ENCODE measurements at regions not wholly inside any gene's neighbourhood (a gene's known extent, or its start where the extent isn't known, plus 50 kb on each side); places are given as distances from the start of the nearest gene placed in this dataset.

DNA sequence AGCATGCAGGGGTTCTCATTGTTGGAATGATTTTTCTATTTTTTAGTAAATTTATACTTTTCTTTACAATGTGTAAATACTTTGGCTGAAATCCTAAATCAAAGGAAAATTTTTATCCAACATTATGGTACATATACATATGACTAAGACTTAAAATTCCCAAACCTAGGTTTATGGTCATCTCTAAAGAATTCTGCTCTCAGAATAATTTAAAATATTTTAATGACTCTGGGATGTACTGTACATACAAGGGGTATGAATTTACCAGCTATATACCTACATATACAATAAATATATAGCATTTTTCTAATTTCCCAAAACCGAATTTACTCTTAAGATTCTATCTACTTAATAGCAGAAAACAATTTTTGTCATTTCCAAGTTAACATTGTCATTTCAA, 137.9 kb upstream of the POU1F1 start:
- DNase-seq (ENCODE audit: low read depth), result no peak

DNA sequence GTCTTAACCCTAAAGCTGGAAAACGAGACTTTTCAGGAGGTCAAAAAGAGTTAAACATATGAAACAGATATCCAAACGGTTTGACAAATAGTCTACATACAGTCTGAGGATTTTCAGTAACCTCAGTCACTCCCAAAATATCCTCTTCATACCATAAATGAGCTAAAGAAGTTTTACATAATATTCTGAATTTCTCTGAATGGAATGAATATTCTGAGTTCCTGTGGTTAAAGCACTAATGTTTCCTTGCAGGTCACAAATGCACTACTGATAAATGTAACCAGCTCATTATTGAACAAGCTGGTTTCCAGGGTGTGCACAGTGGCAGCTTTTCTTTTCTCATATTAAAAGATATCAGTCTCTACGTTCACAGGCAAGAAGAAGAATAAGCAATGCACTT, 137.4 kb upstream of the POU1F1 start:
- no peak for DNase-seq (ENCODE audit: low read depth)

DNA sequence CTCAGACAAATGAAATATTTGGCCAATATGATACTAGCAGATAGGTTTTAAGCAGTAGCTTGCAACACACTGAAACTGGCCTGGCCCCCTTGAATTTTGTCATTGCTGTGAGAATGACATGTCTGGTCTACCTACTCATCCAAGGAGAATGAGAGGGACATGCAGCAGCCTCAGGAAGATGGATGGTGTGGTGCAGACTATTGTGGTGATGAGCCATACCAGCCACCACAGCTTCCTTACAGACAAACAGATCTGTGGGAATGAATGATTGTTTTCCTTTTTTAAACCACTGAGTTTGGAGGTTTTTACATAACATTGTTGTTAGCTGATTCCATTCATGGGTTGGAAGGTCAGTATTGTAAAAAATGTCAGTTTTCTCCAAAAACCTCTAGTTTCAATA, 133.7 kb upstream of the POU1F1 start:
- DNase-seq (ENCODE audit: low read depth), result no peak

DNA sequence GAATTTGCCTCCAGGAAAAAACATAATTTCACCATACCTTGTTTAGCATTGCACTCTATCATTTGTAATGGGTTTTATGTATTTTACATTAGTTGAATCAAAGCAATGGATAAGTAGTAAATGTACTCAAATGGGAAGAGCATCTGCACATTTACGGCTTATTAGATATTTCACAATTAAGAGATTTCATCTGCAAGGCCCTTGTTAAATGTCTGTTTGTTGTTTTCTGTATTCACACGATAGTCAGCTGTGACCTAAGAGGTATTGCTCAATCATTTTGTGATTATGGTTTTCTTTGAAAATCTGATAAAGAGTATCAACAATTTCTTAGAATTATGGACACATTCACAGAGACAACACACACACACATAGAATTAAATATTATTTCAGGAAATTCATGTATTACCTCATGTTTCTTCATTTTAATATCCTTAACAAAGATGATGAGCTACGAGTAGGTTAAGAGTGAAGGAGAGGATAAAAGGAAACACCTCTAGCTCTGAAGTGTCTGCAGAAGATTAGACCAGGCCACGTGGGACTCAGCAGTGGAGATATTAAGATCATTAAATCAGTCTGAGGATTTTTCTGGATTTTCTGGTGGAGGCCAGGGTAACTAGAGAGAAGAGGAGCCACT, 121.9 kb upstream of the POU1F1 start:
- DNase-seq (ENCODE audit: low read depth), result no peak

DNA sequence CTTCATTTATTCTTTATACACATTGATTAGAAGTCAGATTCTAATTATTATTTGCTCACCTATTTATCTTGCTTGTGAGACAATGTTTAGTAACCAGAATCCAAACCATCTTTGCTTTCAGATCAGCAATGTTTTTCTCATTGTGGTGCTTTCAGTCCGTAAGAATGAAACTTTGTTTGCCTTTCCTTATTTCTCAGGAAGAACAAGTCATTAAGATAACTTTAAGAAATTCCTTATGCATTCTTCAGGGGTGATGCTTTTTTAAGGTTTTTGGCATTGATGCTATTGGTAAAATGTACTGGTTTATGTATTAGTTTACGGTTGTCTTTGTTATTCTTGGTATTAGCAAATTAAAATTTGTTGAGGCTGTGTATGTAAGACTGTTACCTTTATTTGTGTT, 120.8 kb upstream of the POU1F1 start:
- no peak for DNase-seq (ENCODE audit: low read depth)

DNA sequence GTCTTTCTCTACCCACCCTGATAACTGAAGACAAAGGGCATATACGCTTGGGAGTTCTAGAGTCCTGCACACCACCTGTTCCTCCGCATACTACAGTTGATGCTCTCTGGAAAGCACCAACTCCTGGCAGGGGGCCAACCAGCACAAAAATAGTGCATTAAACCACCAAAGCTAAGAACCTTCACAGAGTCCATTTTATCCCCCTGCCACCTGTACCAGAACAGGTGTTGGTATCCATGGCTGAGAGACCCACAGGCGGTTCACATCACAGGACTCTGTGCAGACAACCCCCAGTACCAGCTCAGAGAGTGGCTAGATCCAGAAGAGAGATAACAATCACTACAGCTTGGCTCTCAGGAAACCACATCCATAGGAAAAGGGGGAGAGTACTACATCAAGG, 114.4 kb upstream of the POU1F1 start:
- no peak for DNase-seq (ENCODE audit: low read depth)

DNA sequence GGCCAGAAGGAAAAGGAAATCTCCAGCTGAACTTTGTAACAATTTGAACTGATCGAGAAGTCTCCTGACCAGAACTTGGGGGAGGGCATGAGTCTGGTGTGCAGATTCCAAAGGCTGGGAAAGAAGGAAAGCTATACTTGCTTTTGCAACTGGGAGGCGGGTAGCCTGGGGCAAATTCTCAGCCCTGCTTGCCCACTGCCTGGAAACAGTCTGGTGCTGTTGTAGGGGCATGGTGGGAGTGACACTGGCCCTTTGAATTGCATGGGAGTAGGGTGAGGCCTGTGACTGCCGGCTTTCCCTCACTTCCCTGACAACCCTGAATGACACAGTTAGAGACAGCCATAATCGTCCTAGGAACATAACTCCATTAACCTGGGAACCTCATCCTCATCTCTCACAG, 114.0 kb upstream of the POU1F1 start:
- no peak for DNase-seq (ENCODE audit: low read depth)

DNA sequence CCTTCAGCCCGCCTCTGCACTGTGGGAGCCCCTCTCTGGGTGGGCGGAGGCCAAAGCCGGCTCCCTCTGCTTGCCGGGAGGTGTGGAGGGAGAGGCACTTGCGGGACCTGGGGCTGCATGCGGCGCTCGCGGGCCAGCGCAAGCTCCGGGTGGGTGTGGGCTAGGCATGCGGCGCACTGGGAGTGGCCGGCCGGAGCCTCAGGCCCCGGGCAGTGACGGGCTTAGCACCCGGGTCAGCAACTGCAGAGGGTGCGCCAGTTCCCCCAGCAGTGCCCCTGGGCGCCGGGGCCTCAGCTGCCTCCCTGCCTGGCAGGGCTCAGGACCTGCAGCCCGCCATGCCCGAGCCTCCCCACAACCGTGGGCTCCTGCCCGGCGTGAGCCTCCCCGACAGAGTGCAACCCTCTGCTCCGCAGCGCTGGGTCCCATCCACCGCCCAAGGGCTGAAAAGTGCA, 98.9 kb upstream of the POU1F1 start:
- DNase-seq (ENCODE audit: low read depth), result no peak

DNA sequence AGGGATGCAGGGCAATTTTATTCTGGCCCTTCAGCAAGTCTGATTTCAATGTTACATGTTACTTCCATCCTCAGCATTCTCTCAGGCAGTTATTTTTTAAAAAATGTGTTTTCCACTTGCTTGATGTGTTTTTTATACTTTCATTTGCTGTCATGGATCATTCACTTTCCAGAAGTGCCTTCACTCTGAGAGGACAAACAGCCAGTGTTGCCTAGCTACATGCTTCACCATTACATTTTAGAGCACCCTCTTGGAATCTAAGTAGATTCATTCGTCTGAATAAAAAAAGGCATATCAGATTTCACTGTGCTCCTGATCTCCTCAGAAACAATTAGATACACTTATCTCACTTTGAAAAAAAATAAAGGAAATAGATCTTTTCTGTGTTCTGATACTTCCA, 93.6 kb upstream of the POU1F1 start:
- no peak for DNase-seq (ENCODE audit: low read depth)

DNA sequence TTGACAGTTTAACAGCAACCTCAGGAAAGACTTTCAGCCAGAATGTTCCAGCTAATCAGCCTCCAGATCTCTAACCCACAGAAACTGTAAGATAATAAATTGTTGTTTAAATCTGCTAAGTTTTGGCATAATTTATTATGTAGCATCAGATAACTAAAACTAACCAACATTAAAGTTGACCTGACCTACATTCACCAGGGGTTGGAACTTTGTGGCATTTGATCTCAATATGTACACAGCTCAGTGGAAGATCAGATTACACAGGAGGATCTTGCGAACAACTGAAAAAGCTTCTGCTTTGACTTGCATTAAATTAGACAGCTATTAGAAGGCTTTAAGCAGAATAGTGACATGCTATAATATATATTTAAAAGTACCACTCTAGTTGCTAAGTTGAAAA, 91.4 kb upstream of the POU1F1 start:
- no peak for DNase-seq (ENCODE audit: low read depth)

DNA sequence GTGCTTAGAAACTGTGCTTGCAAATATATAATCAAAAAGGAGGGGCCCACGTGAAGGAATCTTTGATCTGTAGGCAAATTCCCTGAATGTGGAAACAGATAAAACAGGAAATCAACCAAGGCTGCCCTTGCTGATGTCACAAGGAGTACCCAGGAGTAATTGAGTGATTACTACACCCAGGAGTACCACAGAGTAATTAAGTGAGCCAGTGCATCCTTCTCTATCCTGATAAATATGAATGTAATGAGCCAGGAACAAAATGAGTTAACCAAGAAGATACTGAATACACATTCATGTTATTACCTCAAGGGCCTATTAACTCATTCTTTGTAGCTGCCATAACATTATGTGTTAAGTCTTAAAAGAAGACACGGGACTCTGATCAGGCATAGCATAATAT, 87.3 kb upstream of the POU1F1 start:
- DNase-seq (ENCODE audit: low read depth), result no peak

DNA sequence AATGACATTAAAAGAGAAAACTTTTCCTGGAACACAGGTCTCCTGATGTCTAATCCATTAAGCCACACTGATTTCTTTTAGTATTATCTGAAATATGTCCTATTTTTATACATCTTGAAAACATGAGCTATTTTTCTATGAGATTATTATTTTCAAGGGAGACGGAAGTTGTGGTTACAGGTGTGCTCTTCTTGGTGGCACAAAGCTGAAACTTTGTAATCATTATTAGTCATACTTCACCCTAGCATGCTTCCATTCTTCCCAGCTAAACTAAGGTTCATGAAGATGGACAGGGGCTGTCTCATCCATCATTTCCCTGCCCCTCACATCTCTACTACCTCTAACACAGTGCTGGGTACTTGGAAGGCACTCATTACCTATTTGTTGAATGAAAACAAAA, 85.6 kb upstream of the POU1F1 start:
- no peak for DNase-seq (ENCODE audit: low read depth)

DNA sequence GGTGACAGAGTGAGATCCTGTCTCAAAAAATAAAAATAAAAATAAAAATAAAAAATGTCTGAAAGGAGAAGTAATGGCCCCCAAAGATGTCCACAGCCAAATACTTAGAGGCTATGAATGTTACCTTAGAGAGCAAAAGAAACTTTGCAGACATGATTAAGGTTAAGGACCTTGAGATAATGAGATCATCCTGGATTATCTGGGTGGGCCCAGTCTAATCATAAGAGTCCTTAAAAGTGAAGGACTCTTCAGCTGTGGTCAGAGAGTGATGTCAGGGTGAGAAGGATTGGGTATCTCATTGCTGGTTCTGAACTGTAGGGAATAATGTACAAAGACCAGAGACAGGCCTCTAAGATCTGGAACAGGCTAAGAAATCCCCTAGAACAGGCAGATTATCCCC, 84.9 kb upstream of the POU1F1 start:
- no peak for DNase-seq (ENCODE audit: low read depth)

DNA sequence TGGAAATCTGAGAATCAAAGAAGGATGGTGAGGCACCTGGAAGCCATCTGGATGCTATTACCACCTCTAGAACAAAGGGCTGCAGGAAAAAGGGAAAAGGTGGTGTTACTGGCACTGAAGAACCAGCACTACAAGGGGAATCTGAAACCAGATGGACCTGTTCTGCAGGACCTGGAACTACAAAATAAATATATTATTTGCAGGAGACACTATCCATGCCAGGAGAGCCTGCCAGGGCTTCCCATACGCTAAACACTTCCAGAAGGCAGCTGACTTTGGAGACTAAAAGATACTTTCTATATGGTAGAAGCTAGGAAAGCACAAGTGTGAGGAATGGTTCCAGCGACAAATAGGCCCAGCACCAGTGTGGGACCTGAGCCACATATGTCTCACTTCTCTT, 83.4 kb upstream of the POU1F1 start:
- no peak for DNase-seq (ENCODE audit: low read depth)

DNA sequence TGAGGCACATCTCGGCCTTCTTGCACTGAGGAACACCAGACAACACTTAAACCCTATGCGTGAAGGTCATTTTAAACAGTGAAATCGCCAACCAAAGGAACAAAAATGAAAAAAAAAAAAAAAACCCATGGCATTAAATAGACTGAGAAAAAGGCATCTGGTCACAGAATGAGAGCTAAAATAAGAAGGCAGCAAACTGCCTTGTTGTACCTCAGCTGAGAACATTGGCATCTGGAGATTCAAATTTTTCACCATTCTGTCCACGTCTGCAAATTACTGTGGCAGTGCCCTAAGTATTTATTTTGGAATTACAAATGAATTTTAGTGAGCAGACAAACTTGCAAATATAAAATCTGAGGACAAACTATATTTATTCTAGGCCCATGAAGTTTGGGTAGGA, 82.6 kb upstream of the POU1F1 start:
- no peak for DNase-seq (ENCODE audit: low read depth)

DNA sequence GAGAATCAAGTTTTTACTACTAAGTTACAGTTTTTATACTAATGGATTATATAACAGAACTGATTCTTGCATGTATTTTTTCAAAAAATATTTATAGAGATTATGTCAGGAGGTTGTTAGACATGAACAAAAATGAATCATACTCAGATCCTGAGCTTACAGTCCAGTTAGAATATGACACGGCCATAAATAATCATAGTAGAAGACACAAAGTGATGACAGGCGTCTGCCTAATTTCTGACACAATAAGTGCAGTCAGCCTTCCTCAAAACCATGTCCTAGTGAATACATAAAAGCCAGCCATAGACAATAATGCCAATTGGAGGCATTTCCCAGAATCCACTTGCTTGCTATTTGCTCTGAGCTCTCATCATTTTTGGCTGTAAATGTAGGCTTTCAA, 81.7 kb upstream of the POU1F1 start:
- DNase-seq (ENCODE audit: low read depth), result no peak

DNA sequence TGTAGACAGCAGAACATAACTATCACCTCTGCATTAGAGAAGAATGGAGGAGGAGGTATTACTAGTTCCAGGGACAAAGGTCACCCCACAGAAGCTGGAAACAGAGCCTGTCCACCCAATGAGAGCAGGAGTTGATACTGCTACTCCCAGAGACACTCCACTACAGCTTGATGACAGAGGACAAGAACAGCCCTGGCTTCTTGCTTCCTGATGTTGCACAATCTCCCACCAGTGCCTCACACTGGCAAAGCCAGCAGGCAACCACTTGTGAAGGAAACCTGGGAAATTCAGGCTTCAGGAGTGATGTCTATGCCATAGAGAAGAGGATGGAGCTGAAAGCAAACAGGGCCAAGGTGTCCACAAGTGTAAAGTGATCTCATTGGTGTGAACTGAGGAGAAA, 78.0 kb upstream of the POU1F1 start:
- DNase-seq (ENCODE audit: low read depth), result no peak

DNA sequence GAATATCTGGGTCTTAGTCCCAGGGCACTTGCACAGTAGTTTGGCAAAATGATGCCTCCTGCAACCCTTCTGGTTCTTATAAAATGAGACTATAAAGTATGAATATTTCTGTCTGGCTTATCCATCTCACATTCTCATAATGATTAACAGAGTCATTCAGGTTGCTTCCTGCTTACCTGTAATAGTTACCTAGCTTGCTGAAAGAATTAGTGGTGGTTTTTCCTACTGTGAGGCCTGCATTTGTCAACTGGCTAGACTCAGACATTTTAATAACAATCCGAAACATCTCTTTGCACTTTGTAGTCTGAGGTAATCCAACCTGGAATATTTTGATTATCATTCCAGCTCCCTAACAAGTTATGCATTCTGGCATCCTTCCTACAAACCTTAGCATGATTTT, 75.6 kb upstream of the POU1F1 start:
- DNase-seq (ENCODE audit: low read depth), result no peak

DNA sequence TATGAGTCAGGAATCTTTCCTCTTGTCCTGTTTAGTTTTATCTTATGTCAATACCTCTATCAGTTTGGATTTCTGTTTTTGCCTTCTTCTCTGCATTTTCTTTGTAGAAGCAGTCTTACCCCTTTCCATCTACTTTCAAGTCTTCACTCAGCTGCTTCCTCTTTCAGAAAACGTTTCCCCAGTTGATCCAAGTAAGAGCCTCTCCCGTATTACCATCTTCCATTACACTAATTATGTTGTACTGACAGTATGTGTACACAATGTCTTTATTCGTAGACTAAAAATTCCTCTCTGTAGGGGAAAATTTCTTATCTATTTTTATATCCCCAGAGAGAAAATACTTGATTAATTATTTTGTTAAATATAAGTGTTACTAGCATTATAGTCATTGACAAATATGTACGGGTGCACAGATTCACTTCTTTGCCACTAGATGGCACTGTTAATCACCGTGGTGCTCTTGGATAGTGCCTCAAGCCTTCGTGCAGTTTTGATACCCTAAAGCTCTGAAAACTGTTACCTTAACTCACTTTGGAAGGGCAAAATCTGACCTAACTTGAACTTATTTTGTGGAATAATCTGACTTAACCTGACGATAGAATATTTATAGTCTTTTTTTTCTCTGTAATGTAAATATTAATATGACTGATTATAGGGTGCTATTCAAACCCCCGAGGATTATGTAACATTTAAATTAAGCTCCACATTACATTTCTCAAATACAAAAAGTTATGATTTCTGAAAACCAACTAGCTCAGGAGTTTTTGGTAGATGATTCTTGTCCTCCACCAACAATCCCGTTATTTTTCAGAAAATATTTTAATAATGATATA, 74.2 kb upstream of the POU1F1 start:
- DNase-seq (ENCODE audit: low read depth), result no peak

DNA sequence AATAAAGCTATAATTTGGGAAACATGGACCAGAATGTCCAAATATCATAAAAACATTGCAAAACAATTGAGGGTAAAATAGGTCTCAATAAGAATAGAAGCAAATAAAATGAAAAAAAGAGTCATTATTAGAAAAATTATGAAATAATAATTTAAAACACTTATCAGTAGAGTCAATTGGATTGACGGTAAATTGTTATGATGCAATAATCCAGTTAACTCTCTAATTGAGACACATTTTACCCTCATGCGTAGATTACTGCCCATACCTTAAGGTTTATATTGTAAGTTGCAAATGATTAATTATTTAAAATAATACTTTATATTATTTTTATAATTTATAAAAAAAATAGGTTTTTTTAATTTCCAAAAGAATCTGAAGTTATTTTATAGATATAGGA, 73.4 kb upstream of the POU1F1 start:
- no peak for DNase-seq (ENCODE audit: low read depth)

DNA sequence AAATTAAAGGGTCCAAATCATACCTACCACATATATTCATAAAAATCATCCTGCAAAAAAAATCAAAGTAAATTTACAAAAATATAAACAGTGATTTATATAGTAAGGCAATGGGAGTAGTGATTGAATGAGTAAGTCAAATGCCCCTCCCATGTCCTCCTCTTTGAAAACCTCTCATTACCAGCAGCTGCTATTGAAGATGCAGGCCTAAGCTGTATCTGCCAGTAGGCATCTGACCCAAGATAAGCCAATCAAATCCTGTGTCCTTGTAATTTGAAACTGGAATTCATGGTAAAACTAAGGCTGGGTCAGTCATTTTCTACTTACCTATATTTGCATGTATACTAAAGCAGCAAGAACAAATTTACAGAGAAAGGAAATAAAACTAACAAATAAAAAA, 60.4 kb upstream of the POU1F1 start:
- no peak for DNase-seq (ENCODE audit: low read depth)

DNA sequence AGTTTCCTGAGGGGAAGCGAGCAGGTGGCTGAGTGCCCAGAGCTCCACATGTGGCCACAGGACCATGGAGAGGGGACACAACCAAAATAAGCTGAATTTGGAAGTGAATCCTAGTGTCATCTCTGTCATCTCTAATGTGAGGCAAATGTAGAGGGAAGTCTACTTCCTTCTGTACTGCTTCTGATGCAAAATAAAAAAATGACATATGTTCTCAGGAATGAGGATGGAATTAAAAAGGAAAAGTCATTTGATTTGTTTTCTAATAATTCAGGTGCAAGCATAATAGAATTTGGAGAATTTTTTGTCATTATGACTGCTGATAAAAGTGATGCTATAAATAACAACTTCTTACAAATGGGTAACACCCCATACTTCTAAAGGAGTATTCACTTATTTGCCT, 59.5 kb upstream of the POU1F1 start:
- no peak for DNase-seq (ENCODE audit: low read depth)

DNA sequence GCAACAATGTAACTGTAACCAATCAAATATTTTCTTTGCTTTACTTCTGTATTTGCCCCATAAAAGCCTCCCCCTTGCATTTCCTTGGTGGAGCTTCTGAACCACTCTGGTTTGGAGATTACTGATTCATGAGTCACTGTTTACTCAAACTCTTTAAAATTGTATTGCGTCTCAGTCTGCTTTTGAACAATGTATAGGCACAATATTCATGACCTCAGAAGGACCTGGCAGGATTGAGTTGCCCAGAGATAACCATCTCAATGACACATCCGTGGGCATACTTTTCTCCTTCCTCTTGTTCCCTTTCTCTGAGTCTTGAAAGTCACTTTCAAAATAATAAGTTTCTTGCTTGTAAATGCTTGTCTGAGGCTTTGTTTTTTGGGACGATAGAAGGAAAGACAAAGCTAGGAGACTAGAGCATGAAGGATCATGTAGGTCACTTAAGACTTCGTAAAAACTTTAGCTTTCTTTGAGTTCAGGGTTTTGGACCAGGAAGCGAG, 57.1 kb upstream of the POU1F1 start:
- no peak for DNase-seq (ENCODE audit: low read depth)

DNA sequence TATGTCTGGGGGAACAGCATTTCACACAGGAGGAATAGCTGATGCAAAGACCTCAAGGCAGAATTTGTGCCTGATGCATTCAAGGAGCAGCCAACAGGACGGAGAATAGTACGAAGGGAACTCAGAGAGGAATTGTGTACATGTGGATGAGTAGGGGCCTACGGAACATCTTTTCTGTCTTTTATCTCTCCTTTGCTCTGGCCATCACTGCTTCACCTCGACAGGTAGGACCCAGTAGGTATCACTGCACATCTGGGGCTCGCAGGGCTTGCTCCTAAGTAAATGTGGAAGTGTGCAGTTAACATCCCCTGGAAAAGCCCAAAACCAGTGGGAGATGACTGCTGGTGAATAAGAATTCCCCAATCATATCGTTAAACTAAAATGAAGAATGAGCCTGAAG, 56.4 kb upstream of the POU1F1 start:
- no peak for DNase-seq (ENCODE audit: low read depth)

All from T-helper 22 cell (primary cell).